ENCODE measurements at regions not wholly inside any gene's neighbourhood (a gene's known extent, or its start where the extent isn't known, plus 50 kb on each side); places are given as distances from the start of the nearest gene placed in this dataset.

DNA sequence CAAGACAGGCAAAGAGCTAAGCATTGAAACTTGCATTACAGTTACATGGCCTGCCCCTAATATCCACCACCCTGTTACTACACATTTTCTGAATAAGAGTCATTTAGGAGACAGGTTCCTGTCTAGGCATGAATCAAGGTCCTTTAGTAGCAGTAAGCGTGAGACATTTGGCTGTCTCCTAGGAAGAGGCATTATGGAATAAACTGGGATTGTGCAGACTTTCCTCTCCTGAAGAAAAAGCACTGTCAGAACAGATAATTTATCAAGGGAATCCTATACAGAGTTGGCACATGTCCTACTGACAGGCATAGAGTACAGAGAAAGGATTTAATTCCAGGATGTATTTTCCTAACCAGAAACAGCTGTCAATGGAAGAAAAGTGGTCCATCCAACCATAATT is 111.9 kb downstream of the INHBA start:
- no peaks in the 10 kb centered on the region for H3K9me3 ChIP-seq (ENCODE audit: control insufficient read depth, low read depth, low read length)
- H2BK5ac ChIP-seq (ENCODE audit: insufficient read length, low read length), result no peak overlapping the region
- H2BK120ac ChIP-seq (ENCODE audit: low read depth, low read length, poor library complexity, severe bottlenecking), result no peak overlapping the region
- H3K27me3 ChIP-seq (ENCODE audit: insufficient read depth, low read length), result no peaks in the 10 kb centered on the region
- H3K4me2 ChIP-seq (ENCODE audit: insufficient read depth, insufficient read length, low read length), result no peak overlapping the region
- no peaks in the 10 kb centered on the region for H4K20me1 ChIP-seq (ENCODE audit: control insufficient read depth, insufficient read depth, insufficient read length)
- WGBS (ENCODE audit: extremely low coverage, insufficient read length, low lambda C conversion rate), result no CpG with 5 or more reads among the region's 1 CpG
- DNase-seq, result no peak
- no peak overlapping the region for H3K4ac ChIP-seq (ENCODE audit: low read depth, low read length)
- peaks cover 15 to 21% of the 10 kb centered on the region in 2 experiments for H3K4me1 Mint-ChIP-seq
- H3K4me1 ChIP-seq (ENCODE audit: insufficient read depth, low read length), result peaks cover 6% of the 10 kb centered on the region; the same call in 1 of the 2 replicates
- no peak overlapping the region for H3K27ac ChIP-seq (ENCODE audit: insufficient read length, low read depth, low read length)
- no peak overlapping the region for H3K23ac ChIP-seq (ENCODE audit: insufficient read length, low read depth, low read length)
- no peak overlapping the region for H3K14ac ChIP-seq (ENCODE audit: insufficient read depth, low read length)
- H3K23me2 ChIP-seq (ENCODE audit: insufficient read length, low read depth, low read length, poor library complexity, severe bottlenecking), result no peaks in the 10 kb centered on the region
- H2BK20ac ChIP-seq (ENCODE audit: low read depth, low read length, poor library complexity, severe bottlenecking), result no peak overlapping the region
- H3K36me3 Mint-ChIP-seq (ENCODE audit: insufficient read depth in 1 of 3, low read depth in 3 of 3), result peaks cover 3 to 17% (median 12%) of the 10 kb centered on the region in 3 experiments; a peak in 6 of 7 replicates
- H2AFZ ChIP-seq (ENCODE audit: low read length), result no peak overlapping the region
- no peak overlapping the region for H4K8ac ChIP-seq (replicated peaks; ENCODE audit: insufficient read length, low read depth, low read length)
- H3K9me3 Mint-ChIP-seq, result peaks cover 3 to 13% of the 10 kb centered on the region in 2 experiments; a peak in 4 of 5 replicates
- no peak overlapping the region for H3K9ac ChIP-seq (ENCODE audit: extremely low read depth, insufficient read length, low read length)
- no peak overlapping the region for H4K5ac ChIP-seq (ENCODE audit: insufficient read length, low read depth, low read length)
- no peak overlapping the region for H2BK15ac ChIP-seq (ENCODE audit: low read depth, low read length)
- no peaks in the 10 kb centered on the region for H3K79me2 ChIP-seq (ENCODE audit: insufficient read depth, low read length)
- H3K79me1 ChIP-seq (ENCODE audit: insufficient read depth, low read depth, low read length, poor library complexity, severe bottlenecking), result no peaks in the 10 kb centered on the region
- H3K4me3 Mint-ChIP-seq, result no peak overlapping the region
- TF ChIP-seq, protein P1, sequence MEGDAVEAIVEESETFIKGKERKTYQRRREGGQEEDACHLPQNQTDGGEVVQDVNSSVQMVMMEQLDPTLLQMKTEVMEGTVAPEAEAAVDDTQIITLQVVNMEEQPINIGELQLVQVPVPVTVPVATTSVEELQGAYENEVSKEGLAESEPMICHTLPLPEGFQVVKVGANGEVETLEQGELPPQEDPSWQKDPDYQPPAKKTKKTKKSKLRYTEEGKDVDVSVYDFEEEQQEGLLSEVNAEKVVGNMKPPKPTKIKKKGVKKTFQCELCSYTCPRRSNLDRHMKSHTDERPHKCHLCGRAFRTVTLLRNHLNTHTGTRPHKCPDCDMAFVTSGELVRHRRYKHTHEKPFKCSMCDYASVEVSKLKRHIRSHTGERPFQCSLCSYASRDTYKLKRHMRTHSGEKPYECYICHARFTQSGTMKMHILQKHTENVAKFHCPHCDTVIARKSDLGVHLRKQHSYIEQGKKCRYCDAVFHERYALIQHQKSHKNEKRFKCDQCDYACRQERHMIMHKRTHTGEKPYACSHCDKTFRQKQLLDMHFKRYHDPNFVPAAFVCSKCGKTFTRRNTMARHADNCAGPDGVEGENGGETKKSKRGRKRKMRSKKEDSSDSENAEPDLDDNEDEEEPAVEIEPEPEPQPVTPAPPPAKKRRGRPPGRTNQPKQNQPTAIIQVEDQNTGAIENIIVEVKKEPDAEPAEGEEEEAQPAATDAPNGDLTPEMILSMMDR (conservative IDR thresholded peaks at IDR 0.05), result no peak
- no peak overlapping the region for H3K56ac ChIP-seq (ENCODE audit: insufficient read length, low read depth, low read length)
- H4K91ac ChIP-seq (ENCODE audit: insufficient read length, low read depth, low read length), result no peak overlapping the region
- H3K18ac ChIP-seq (ENCODE audit: insufficient read length, low read depth, low read length), result no peak overlapping the region
- H3K27me3 Mint-ChIP-seq (ENCODE audit: low read depth), result no peaks in the 10 kb centered on the region
- H2AK5ac ChIP-seq (ENCODE audit: insufficient read length, low read length), result no peak overlapping the region
- H3T11ph ChIP-seq (ENCODE audit: low read length), result no peak overlapping the region
- H2BK12ac ChIP-seq (ENCODE audit: insufficient read length, low read depth, low read length), result no peak overlapping the region
- no peak overlapping the region for H3K27ac Mint-ChIP-seq

All from H9 (cell line).